ENCODE measurements at regions not wholly inside any gene's neighbourhood (a gene's known extent, or its start where the extent isn't known, plus 50 kb on each side); places are given as distances from the start of the nearest gene placed in this dataset.

DNA sequence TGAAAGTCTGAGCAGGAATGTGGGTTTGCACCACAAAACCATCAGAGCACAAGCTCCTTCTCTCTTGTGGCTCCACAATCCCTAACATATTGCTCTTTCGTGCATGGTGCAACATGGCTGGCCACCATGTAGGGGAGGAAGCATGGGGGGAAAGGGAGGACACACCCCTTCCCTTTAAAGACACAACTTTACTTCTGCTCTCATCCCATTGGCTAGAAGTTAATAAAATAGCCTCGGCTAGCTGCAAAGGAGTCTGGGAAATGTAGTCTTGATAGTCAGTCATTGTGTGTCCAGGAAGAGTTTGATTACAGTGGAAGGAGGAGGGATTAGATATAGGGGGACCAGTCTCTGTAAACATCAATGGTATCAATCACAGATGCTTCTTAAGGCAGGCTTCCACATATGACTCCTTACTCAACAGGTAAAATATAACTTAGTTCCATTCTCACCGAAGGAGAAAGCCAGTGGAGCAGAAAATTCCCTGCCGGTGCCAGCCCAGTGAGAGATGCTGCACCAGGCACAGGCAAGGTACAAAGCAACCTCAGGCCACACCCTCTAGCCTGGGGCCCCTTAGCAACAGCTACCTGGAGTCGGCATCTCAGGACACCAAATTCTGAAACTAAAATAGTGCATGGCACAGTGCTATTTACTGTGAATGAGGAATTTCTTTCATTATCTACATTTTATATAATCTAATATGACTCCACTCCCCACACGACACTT is 124.7 kb upstream of the CTBP2 start:
- TF ChIP-seq POLR2A (IDR thresholded peaks at IDR 0.05; ENCODE audit: low read length) (no peak), GATA1 (IDR thresholded peaks at IDR 0.05; ENCODE audit: low read depth, low read length) (no peak)

All from erythroblast (primary cell).